H1 (cell line): ENCODE measurements at regions not wholly inside any gene's neighbourhood (a gene's known extent, or its start where the extent isn't known, plus 50 kb on each side); places are given as distances from the start of the nearest gene placed in this dataset.

Experiments used
- CTCF ChIA-PET: fragments of 300-600 bp; sonication (Branson Sonifier 250); formaldehyde crosslinking; loops from one replicate; lab custom pipeline; 2021; ENCODE audit not compliant: partially characterized antibody; lab: Charles Lee
- POLR2A ChIA-PET: fragments of 300-600 bp; sonication (Branson Sonifier 250); formaldehyde crosslinking; loops from one replicate; lab custom pipeline; 2021; ENCODE audit warnings: inconsistent platforms; ENCODE audit not compliant: partially characterized antibody; lab: Charles Lee
- DNase-seq, 2 experiments: peaks; one replicate each; pipeline versions ENCODE4 v3.0.0 to v3.0.0-alpha.2; 2010 to 2022; ENCODE audit warnings: low spot score in 2 of 2, low read depth in 1 of 2, mixed read lengths in 1 of 2
- FAIRE-seq: peaks from 2 replicates; lab custom pipeline; 2011; peaks lifted over from hg19 to GRCh38; lab: Jason Lieb, UNC
- H2AFZ ChIP-seq: 2 replicates; pipeline ENCODE4 v1.8.1; 2012; ENCODE audit warnings: low read length, inconsistent platforms
- H2AK5ac ChIP-seq: 2 replicates; pipeline ENCODE4 v1.6.1; 2013; ENCODE audit warnings: low read depth, low read length
- H2BK120ac ChIP-seq: replicated peaks from 2 replicates; pipeline ENCODE3; 2013; ENCODE audit warnings: low read depth, low read length, inconsistent platforms
- H2BK12ac ChIP-seq: 2 replicates; pipeline ENCODE4 v1.6.1; 2013; ENCODE audit warnings: low read depth, low read length
- H2BK15ac ChIP-seq: 2 replicates; pipeline ENCODE4 v1.6.1; 2013; ENCODE audit warnings: low read length
- H2BK20ac ChIP-seq: 2 replicates; pipeline ENCODE4 v1.6.1; 2013; ENCODE audit warnings: low read length
- H2BK5ac ChIP-seq: 2 replicates; pipeline ENCODE4 v1.6.1; 2013; ENCODE audit warnings: low read depth, low read length
- H3K14ac ChIP-seq: 2 replicates; pipeline ENCODE4 v1.6.1; 2013; ENCODE audit warnings: inconsistent platforms; ENCODE audit not compliant: insufficient read length
- H3K18ac ChIP-seq: 2 replicates; pipeline ENCODE4 v1.6.1; 2013; ENCODE audit warnings: low read length; ENCODE audit errors: extremely low read depth
- H3K23ac ChIP-seq: 2 replicates; pipeline ENCODE4 v1.6.1; 2013; ENCODE audit warnings: inconsistent platforms; ENCODE audit not compliant: insufficient read length
- H3K23me2 ChIP-seq: 2 replicates; pipeline ENCODE4 v1.6.1; 2013; ENCODE audit warnings: low read depth, low read length
- H3K27ac ChIP-seq: 2 replicates; pipeline ENCODE4 v1.6.1; 2011; ENCODE audit warnings: low read depth, low read length, inconsistent platforms
- H3K27me3 ChIP-seq, 4 experiments: replicated peaks in 1 of 4; 1 replicate in 1 of 4; 2 replicates in 3 of 4; pipeline versions ENCODE4 v1.6.1 to v1.8.1; 2011 to 2013; ENCODE audit warnings: low read length in 3 of 4, mild to moderate bottlenecking in 3 of 4, inconsistent platforms in 2 of 4, mixed read lengths in 2 of 4, moderate library complexity in 1 of 4; ENCODE audit not compliant: control insufficient read depth in 3 of 4, insufficient read depth in 3 of 4; ENCODE audit errors: extremely low read depth in 1 of 4
- H3K36me3 ChIP-seq, 4 experiments: 2 replicates each; pipeline versions ENCODE4 v1.6.1 to v1.8.1; 2011 to 2013; ENCODE audit warnings: mild to moderate bottlenecking in 4 of 4, low read length in 3 of 4, moderate library complexity in 2 of 4, control low read depth in 1 of 4, inconsistent platforms in 1 of 4; ENCODE audit not compliant: insufficient read depth in 4 of 4, control insufficient read depth in 2 of 4
- H3K4ac ChIP-seq: replicated peaks from 2 replicates; pipeline ENCODE3; 2013; ENCODE audit warnings: low read length, low read depth, mixed read lengths, inconsistent platforms; ENCODE audit not compliant: insufficient read length
- H3K4me1 ChIP-seq, 4 experiments: replicated peaks in 1 of 4; 1 replicate in 1 of 4; 2 replicates in 3 of 4; pipeline versions ENCODE4 v1.6.1 to v1.8.1; 2011 to 2013; ENCODE audit warnings: low read length in 3 of 4, inconsistent platforms in 2 of 4, mixed read lengths in 1 of 4; ENCODE audit not compliant: insufficient read depth in 4 of 4, control insufficient read depth in 3 of 4
- H3K4me2 ChIP-seq, 2 experiments: 2 replicates each; pipeline versions ENCODE4 v1.6.1 to v1.8.1; 2011 to 2013; ENCODE audit warnings: low read depth in 2 of 2, low read length in 2 of 2, control low read depth in 1 of 2, inconsistent platforms in 1 of 2, mild to moderate bottlenecking in 1 of 2; ENCODE audit not compliant: insufficient read depth in 1 of 2
- H3K4me3 ChIP-seq, 4 experiments: fragments of 200-600, 300-600 bp in 1 of 4; sonication (generic), shearing (Covaris generic), sonication (Bioruptor Twin) in 1 of 4; 2 replicates each; pipeline versions ENCODE4 v1.5.1 to v1.8.1; 2011 to 2016; ENCODE audit warnings: low read length in 4 of 4, low read depth in 3 of 4, control low read depth in 2 of 4, inconsistent platforms in 2 of 4, mild to moderate bottlenecking in 2 of 4, mixed read lengths in 1 of 4, moderate library complexity in 1 of 4; ENCODE audit not compliant: insufficient read depth in 2 of 4; ENCODE audit errors: extremely low read depth in 1 of 4
- H3K56ac ChIP-seq: replicated peaks from 2 replicates; pipeline ENCODE3; 2013; ENCODE audit warnings: low read depth, mild to moderate bottlenecking, mixed read lengths, low read length, inconsistent platforms; ENCODE audit not compliant: insufficient read length
- H3K79me1 ChIP-seq: 2 replicates; pipeline ENCODE4 v1.6.1; 2013; ENCODE audit warnings: low read depth, low read length, control low read depth
- H3K79me2 ChIP-seq, 2 experiments: 2 replicates each; pipeline versions ENCODE4 v1.6.1 to v1.8.1; 2012 to 2013; ENCODE audit warnings: low read length in 2 of 2, mild to moderate bottlenecking in 2 of 2, inconsistent platforms in 1 of 2; ENCODE audit not compliant: insufficient read depth in 2 of 2, control insufficient read depth in 1 of 2
- H3K9ac ChIP-seq, 4 experiments: replicated peaks in 1 of 4; 1 replicate in 1 of 4; 2 replicates in 3 of 4; pipeline versions ENCODE4 v1.6.1 to v1.8.1; 2011 to 2013; ENCODE audit warnings: low read depth in 3 of 4, low read length in 3 of 4, control low read depth in 2 of 4, mild to moderate bottlenecking in 2 of 4, moderate library complexity in 2 of 4, inconsistent platforms in 1 of 4; ENCODE audit errors: extremely low read depth in 1 of 4
- H3K9me3 ChIP-seq, 2 experiments: 2 replicates each; pipeline versions ENCODE4 v1.6.1 to v1.8.1; 2012 to 2013; ENCODE audit warnings: mild to moderate bottlenecking in 2 of 2, moderate library complexity in 2 of 2, control low read depth in 1 of 2, inconsistent platforms in 1 of 2, low read depth in 1 of 2, low read length in 1 of 2, mixed read lengths in 1 of 2; ENCODE audit not compliant: insufficient read depth in 2 of 2
- H4K20me1 ChIP-seq, 2 experiments: replicated peaks in 1 of 2; 2 replicates each; pipeline versions ENCODE3 to v1.8.1; 2011 to 2013; ENCODE audit warnings: inconsistent platforms in 2 of 2, low read length in 2 of 2, mild to moderate bottlenecking in 1 of 2; ENCODE audit not compliant: insufficient read depth in 2 of 2, control insufficient read depth in 1 of 2
- H4K5ac ChIP-seq: 2 replicates; pipeline ENCODE4 v1.6.1; 2013; ENCODE audit warnings: low read length, low read depth, mixed read lengths, inconsistent platforms; ENCODE audit not compliant: insufficient read length
- H4K8ac ChIP-seq: 2 replicates; pipeline ENCODE4 v1.8.0; 2013; ENCODE audit warnings: mild to moderate bottlenecking, moderate library complexity, low read length, inconsistent platforms; ENCODE audit not compliant: insufficient read depth; ENCODE audit errors: extremely low read depth
- H4K91ac ChIP-seq: replicated peaks from 2 replicates; pipeline ENCODE3; 2013; ENCODE audit warnings: low read length, mixed read lengths, inconsistent platforms; ENCODE audit not compliant: insufficient read length
- KDM1A ChIP-seq: fragments of 200-600, 300-600 bp; sonication (generic); IDR thresholded peaks from 2 replicates; pipeline ENCODE4 v1.7.1; 2016; ENCODE audit warnings: mild to moderate bottlenecking, low read length, borderline replicate concordance
- MAFK ChIP-seq: IDR thresholded peaks from 2 replicates; pipeline ENCODE4 v1.6.1; 2012; ENCODE audit warnings: low read depth, mild to moderate bottlenecking, improper control_type of control experiment, low read length
- POU5F1 ChIP-seq: IDR thresholded peaks from 2 replicates; pipeline ENCODE4 v1.6.1; 2011; ENCODE audit warnings: low read depth, mild to moderate bottlenecking, low read length, moderate library complexity
- RFX5 ChIP-seq: IDR thresholded peaks from 2 replicates; pipeline ENCODE4 v1.6.1; 2011; ENCODE audit warnings: low read depth, low read length, improper control_type of control experiment, borderline replicate concordance
- SP4 ChIP-seq: IDR thresholded peaks from 2 replicates; pipeline ENCODE4 v1.6.1; 2012; ENCODE audit warnings: low read length, inconsistent platforms
- TAF1 ChIP-seq: IDR thresholded peaks from 2 replicates; pipeline ENCODE4 v1.6.1; 2011; ENCODE audit warnings: mild to moderate bottlenecking, low read depth, low read length
- WGBS, 2 experiments: shearing (Covaris generic) in 1 of 2; methylation state at CpG; one replicate each; pipeline versions ENCODE4 v1.1.6 to v1.1.7; 2013 to 2015; ENCODE audit warnings: low lambda C conversion rate in 2 of 2, mixed read lengths in 2 of 2, inconsistent platforms in 1 of 2, low coverage in 1 of 2, missing lambda C conversion rate in 1 of 2; ENCODE audit not compliant: insufficient replicate concordance in 2 of 2, insufficient coverage in 1 of 2, insufficient read length in 1 of 2; ENCODE audit errors: extremely low coverage in 1 of 2, missing lambda C conversion rate in 1 of 2; 5-methylcytosine and 5-hydroxymethylcytosine counted together
- TF ChIP-seq, protein P1 (sequence below): IDR thresholded peaks from 2 replicates; pipeline ENCODE4 v1.6.1; 2012; ENCODE audit warnings: low read length, inconsistent platforms

DNA sequence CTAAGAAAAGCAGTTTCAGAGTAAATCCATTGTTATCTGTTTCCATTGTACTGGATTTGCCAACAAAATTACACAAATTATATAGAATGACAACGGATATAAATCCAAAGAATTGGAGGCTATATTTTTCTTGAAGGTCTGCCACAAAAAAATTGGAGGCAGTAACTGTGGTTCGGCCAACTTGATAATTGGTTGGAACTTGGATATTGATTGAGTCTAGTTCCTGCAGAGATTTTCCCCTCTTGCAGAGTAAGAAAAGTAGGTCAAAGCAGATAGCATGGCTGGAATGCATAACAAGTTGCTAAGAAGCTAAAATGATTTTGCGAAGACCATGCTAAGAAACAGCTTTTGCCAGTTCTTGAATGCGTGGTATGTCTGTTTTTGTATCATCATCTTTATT is 269.6 kb upstream of the CFAP20DC start:
- no peak overlapping the region for H2AFZ ChIP-seq
- H3K9me3 ChIP-seq = no peaks in the 10 kb centered on the region
- no peaks in the 10 kb centered on the region for H3K4me1 ChIP-seq
- H3K9ac ChIP-seq = no peak overlapping the region
- no peaks in the 10 kb centered on the region; the same call in 1 of the 2 replicates for H3K23me2 ChIP-seq
- no peak overlapping the region for H3K4me2 ChIP-seq
- H3K56ac ChIP-seq = no peak overlapping the region
- no peak for DNase-seq
- H3K14ac ChIP-seq = no peak overlapping the region
- H3K27me3 ChIP-seq = no peaks in the 10 kb centered on the region
- H4K5ac ChIP-seq = no peak overlapping the region
- ChIA-PET POLR2A (no interaction called here), CTCF (interaction anchor here (1.9 kb wide), 1 partner anchor 11 kb away, joined by 8 read pairs; no protein-coding TSS in a partner anchor)
- H3K79me2 ChIP-seq = no peaks in the 10 kb centered on the region
- H3K4me3 ChIP-seq = no peak overlapping the region
- no peak overlapping the region for H2AK5ac ChIP-seq
- H3K79me1 ChIP-seq = no peaks in the 10 kb centered on the region
- no peak for FAIRE-seq
- no peaks in the 10 kb centered on the region for H3K36me3 ChIP-seq
- H4K20me1 ChIP-seq = no peaks in the 10 kb centered on the region
- TF ChIP-seq KDM1A (no peak), TAF1 (no peak), SP4 (no peak), MAFK (no peak), RFX5 (no peak), POU5F1 (no peak)
- TF ChIP-seq, protein P1, sequence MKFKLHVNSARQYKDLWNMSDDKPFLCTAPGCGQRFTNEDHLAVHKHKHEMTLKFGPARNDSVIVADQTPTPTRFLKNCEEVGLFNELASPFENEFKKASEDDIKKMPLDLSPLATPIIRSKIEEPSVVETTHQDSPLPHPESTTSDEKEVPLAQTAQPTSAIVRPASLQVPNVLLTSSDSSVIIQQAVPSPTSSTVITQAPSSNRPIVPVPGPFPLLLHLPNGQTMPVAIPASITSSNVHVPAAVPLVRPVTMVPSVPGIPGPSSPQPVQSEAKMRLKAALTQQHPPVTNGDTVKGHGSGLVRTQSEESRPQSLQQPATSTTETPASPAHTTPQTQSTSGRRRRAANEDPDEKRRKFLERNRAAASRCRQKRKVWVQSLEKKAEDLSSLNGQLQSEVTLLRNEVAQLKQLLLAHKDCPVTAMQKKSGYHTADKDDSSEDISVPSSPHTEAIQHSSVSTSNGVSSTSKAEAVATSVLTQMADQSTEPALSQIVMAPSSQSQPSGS = no peak
- H2BK15ac ChIP-seq = no peak overlapping the region
- no peak overlapping the region for H2BK20ac ChIP-seq
- 96% methylated on average over 4 of the region's 4 CpGs; no CpG with 5 or more reads in 1 of the 2 experiments for WGBS, 2 experiments
- no peak overlapping the region for H4K8ac ChIP-seq
- no peak overlapping the region for H3K23ac ChIP-seq
- H2BK120ac ChIP-seq = no peak overlapping the region
- no peak overlapping the region for H2BK5ac ChIP-seq
- H3K27ac ChIP-seq = no peak overlapping the region
- H4K91ac ChIP-seq = no peak overlapping the region
- no peak overlapping the region for H2BK12ac ChIP-seq
- no peak overlapping the region for H3K18ac ChIP-seq
- H3K4ac ChIP-seq = no peak overlapping the region
